ENCODE measurements at regions not wholly inside any gene's neighbourhood (a gene's known extent, or its start where the extent isn't known, plus 50 kb on each side); places are given as distances from the start of the nearest gene placed in this dataset.
A peak's percentile ranks its signal among the peaks of the same experiment; 100 is the strongest.
"Not testable (repeated sequence)": the region's sequence is repeated elsewhere in the genome, so short reads cannot be mapped to it uniquely, and the experiment has no call there.

- DNase-seq: no peak
These were observed 672.1 kb downstream of the STK39 start for GRCh38 chr2:167575276-167575675.

GRCh38 chr2:167572883-167573619 is 674.3 kb downstream of the STK39 start:
- DNase-seq: no peak

GRCh38 chr2:167570370-167570769 is 677.0 kb downstream of the STK39 start:
- DNase-seq: no peak

DNA sequence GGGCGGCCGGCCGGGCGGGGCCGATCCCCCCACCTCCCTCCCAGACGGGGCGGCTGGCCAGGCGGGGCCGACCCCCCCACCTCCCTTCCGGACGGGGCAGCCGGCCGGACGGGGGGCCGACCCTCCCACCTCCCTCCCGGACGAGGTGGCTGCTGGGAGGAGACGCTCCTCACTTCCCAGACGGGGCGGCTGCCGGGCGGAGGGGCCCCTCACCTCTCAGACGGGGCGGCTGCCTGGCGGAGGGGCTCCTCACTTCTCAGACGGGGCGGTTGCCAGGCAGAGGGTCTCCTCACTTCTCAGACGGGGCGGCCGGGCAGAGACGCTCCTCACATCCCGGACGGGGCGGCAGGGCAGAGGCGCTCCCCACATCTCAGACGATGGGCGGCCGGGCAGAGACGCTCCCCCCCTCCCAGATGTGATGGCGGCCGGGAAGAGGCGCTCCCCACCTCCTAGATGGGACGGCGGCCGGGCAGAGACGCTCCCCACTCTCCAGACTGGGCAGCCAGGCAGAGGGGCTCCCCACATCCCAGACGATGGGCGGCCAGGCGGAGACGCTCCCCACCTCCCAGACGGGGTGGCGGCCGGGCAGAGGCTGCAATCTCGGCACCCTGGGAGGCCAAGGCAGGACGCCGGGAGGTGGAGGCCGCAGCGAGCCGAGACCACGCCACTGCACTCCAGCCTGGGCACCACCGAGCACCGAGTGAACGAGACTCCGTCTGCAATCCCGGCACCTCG is 675.8 kb downstream of the XIRP2 start:
- DNase-seq: not testable (repeated sequence)

GRCh38 chr2:167558272-167558991 is 670.2 kb downstream of the XIRP2 start:
- not testable (repeated sequence) for DNase-seq

DNA sequence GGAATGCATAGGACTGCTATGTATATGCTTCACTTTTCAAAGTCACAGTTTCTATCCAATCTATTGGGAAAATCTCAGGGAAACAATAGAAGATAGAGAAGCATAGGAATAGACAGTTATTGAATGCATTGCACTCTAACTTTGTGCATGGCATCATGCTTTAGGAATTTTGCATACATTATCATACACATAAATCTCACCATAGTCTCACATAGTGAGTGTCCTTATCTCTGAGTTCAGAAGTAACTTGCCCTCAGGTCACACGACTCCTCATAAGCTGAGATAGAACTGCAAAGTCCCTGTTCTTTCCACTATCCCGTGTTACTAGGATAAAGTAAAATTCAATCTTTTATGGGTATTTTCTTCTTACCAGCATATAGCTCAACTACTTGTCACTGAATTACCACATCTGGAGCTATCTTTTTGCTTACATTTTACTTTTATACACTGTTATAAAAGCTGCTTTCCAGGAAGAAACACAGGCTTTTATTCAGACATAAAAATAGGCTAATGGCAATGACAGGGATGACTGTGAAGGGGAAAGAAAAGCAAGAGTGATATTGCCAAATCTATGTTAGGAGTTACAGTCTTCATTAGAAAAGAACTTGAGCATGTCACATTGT is 666.9 kb downstream of the XIRP2 start:
- DNase-seq: no peak

DNA sequence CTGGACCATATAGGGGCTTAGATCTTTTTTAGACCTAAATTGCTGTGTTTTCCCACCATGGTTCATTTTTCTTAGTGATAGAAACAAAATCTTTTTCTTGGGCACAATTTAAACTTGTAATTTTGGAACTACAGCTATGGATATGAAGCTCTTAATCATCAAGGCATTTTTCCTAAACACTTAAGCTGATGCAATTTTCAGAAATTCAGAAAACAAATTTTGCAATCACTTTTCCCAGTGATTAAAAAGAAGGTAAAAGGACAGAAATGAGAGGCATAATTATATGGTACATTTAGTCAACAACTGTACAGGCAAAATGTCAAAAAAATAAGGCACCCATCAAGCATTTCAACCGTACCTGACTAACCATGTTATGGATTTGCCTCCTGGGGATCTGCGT is 665.4 kb downstream of the XIRP2 start:
- no peak for DNase-seq

DNA sequence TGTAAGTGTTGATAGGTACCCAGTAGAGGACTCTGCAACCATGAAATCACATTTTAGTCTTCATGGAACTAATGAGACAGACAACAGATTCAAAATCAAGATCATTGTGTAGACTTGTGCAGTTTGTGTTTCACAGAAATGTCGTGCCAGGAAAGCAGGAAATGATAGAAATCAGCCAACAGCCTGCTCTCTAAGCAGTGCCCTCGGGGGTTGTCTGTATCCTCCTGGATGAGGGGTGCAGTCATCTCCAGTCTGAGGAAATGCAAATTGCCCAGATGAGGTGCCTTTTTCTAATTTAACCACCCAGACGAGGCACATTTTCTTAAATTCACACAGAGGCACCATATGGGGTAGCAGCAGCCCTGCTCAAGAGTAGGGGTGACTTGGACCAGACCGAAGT is 663.1 kb downstream of the XIRP2 start:
- DNase-seq: no peak

DNA sequence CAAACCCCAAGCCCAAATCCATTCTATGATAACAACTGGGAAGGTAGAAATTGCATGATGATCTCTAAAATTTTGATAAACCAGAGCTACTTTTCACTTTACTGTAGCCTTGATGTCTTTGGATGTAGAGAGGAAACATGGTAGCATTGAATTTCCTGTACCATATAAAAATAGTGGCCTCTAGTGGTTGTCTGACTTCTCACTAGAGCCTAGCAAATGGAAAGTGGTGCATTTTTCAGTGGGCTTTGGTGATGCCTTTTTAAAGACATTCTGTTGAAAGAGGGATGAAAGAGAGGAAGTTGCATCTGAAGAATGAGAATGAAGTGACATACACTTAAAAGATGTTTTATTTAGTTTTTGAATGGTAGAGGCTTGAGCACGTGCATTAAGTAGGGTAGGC is 662.2 kb downstream of the XIRP2 start:
- DNase-seq: peak; percentile 24

DNA sequence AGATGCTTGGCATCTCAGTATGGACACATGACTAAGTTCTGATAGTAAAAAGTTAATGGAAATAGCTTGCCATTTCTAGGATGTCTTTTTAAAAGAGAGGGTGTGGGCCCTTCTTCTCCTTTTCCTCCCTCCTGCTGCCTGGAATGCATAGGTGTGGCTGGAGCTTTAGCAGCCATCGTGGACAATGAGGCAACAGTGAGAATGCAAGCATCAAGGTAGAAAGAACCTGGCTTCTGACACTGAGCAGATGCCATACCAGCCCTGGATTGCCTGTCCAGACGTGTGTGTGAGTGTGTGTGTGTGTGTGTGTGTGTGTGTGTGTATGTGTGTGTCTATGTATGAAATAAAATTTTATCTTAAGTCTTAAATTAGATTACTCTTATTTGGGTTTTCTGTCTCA is 660.1 kb downstream of the XIRP2 start:
- no peak for DNase-seq

- no peak for DNase-seq
These were observed 656.3 kb downstream of the XIRP2 start for GRCh38 chr2:167544602-167545001.

GRCh38 chr2:167543721-167544120 is 655.4 kb downstream of the XIRP2 start:
- DNase-seq: no peak

DNA sequence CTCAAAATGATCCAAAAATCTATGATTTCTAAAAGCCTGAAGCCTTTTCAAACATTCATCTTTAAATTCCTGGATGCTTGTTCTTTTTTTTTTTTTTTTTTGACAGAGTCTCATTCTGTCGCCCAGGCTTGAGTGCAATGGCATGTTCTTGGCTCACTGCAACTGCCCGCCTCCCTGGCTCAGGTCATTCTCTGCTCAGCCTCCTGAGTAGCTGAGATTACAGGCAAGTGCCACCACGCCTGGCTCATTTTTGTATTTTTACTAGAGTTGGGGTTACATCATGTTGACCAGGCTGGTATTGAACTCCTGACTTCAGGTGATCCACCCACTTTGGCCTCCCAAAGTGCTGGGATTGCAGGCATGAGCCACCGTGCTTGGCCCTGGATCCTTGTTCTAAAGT is 649.5 kb downstream of the XIRP2 start:
- DNase-seq: no peak

GRCh38 chr2:167534443-167534842 is 646.2 kb downstream of the XIRP2 start:
- no peak for DNase-seq

DNA sequence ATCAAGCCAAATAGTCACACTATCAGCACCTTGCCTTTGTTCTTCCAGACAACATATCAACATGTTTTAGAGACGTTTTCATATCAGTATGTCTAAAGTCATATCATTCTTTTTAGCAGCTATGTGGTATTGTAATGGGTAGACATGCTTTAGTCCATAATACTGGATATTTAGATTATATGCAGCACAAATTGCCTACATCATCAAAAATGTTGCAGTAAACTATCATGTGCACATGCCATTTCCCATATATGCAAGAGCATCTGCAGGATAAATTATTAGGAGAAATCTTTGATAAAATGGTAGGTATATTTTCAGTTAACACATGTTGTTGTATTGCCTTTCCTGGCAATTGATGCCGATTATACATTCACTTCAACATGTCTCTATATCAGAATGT is 636.5 kb downstream of the XIRP2 start:
- no peak for DNase-seq

DNA sequence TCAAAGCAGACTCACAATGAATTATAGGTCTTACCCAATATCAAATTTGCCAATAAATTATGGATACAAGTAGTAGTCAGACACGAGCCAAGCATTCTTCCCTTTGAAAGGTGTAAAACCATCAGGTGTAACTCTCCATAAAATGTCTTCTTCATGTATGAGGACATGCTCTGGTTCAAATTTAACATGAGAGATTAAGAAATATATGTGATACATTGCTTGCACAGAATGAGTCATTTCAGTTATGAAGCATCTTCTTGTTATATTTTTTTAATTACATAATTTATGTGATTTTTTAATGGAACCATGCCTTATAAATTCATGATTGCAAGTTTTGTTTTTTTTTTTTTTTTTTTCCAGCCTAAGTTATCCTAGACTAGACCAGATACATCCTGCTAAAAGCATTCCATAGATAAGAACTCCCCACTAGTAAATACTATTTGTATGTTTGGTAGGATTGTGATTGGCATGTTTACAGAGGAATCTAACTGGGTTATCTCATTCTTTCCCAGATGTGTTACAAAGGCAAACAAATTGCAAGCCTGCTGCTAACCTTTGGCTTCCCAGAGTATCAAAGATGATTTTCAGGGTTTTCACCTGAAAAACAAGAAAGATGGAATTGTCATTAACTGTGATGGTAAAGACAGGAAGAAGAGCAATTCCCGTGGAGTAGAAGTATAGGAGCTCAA is 621.9 kb downstream of the XIRP2 start:
- DNase-seq: no peak

DNA sequence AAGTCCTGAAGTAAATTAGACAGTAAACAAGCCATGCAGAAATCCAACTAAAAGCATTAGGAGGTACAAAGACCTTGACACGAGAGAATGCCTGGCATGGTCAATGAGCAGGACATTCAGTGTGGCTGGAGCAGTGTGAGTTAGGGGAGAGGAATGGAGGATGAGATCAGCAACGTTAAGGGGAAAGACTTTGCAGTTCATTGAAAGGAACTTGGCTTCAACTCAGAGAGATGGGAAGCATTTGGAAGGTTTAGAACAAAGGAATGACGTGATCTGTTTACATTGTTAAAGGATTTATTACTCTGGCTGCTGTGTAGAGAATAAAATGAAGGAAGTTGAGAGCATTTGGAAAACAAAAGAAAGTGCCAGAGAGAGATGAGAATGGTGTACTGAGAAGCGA is 621.3 kb downstream of the XIRP2 start:
- no peak for DNase-seq

GRCh38 chr2:167508709-167509108 is 620.4 kb downstream of the XIRP2 start:
- no peak for DNase-seq

DNA sequence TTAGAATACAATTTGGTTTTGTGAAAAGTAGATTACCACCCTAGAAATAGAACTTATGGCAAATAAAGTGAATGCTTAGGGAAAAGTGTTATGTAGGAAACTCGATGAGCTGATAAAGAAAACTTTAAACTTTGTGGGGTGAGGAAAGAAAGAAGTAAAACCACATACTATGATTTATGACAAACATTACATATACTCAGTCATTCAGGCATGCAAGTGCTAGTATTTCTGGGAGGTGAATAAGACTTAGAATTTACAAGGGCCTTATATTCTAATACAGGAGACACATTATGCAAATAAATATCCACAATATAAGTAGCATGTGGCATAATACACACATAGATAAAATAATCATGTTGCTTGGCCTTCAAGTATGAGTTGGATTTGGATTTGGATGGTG is 618.1 kb downstream of the XIRP2 start:
- DNase-seq: no peak

GRCh38 chr2:167504695-167505094 is 616.4 kb downstream of the XIRP2 start:
- no peak for DNase-seq

GRCh38 chr2:167504061-167504460 is 615.8 kb downstream of the XIRP2 start:
- DNase-seq: no peak

DNA sequence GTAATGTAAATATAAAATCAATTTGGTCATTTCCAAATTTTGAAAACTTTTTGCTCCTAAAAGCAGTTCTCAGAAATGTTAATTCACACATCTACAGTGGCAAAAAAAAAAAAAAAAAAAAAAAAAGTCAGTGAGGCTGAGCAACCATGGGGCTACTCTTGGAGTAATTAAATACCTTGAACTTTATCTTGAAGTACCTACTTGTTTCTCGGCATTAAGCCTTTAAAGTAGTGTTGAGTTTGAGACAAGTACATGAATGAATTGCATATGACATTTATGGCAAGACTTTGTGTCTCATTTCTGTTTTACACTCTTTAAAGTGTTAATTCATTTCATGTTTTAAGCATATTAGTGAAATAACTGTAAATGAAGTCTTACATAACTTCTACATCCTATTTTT is 613.3 kb downstream of the XIRP2 start:
- DNase-seq: no peak

DNA sequence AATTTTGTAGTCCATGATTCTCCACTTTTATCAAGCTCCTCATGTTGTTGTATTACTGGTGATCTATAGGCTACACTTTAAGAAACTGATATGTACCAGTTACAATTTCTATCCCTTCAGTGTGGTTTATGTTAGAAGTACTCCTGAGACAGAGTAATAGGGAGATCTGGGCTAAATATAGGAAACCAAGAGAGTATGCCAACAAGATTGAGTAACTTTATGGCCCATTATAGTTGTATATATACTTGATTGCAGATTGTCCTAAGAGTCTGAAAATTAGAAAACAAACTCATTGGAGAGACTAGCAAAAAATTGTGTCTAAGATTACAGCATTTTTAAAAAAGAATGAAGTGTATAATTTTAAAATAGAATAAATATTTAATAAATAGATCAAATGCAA is 605.6 kb downstream of the XIRP2 start:
- DNase-seq: no peak
